HG02678 (cell line): ENCODE measurements at regions not wholly inside any gene's neighbourhood (a gene's known extent, or its start where the extent isn't known, plus 50 kb on each side); places are given as distances from the start of the nearest gene placed in this dataset.
"Not testable (repeated sequence)": the region's sequence is repeated elsewhere in the genome, so short reads cannot be mapped to it uniquely, and the experiment has no call there.

Source experiments
- ATAC-seq: cut with Tn5 transposase; IDR thresholded peaks from one replicate; pipeline ENCODE4 v1.9.1; 2021; ENCODE audit warnings: mild to moderate bottlenecking, moderate library complexity; ENCODE audit not compliant: unreplicated experiment

DNA sequence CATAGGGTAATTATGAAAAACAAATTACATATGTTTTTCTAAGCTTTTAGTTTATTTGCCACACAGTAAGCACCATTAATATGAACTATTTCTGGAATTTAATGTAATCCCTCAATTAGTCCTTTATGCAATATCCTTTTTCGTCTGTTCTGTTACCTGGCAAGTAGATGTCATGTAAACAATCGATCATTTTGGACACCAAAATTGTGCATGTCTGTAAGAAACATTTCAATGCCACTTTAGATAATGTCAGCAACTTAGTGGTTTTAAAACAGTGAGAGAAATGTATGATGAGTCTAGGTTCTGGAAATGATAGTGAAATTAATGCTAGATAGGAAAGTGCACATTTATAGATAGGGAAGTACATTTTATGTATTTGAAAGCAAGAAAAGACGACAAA is 986.6 kb downstream of the ZPLD1 start:
- ATAC-seq, result no peak

DNA sequence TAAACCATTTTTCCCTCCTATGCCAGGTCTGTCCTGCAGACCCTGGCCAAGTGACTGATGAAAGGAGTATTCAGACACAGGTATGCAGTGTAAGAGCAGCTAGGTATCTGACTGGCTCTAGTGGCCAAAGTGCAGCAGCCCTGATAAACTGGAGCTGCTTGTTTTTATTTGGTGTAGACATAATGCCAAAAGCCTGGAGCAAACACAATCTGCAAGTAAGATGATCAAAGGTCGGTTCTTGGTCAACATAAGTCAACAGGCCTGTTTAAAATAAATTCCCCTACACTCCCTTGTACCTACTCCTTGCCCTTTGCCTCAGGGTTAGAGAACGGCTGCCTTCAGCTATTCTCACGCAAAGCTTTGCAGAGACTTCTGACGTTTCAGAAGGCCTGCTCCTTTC is 1003.1 kb downstream of the ZPLD1 start:
- no peak for ATAC-seq

DNA sequence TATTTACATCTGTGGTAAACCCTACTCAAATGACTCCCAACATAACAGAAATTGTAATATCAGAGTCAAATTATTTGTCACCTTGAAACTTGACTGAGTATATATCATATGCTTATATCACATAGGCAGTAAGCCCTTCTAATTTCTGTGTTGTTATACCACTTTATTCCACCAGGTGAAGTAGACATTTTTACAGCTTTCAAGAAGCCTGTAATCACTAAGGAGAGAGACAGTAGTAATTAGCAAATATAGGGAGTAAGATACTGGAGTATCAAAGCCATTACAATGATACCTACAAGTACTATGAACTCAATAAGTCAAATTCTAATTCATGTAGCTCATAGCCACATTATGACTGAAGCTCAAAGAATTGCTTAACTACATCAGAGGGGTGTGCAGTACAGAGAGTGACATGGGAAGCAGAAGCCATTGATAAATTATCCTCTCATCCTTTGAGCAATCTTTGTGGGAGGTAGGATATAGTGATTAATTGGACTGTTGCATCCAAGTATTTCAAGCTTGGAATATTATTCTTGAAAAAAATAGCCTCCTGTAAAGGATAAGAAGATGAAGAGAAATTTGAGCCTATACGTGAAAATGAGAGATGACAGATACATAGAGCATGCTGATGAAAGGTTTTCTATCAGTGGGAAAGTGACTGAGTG is 1005.9 kb downstream of the ZPLD1 start:
- ATAC-seq, result peak; percentile 85

DNA sequence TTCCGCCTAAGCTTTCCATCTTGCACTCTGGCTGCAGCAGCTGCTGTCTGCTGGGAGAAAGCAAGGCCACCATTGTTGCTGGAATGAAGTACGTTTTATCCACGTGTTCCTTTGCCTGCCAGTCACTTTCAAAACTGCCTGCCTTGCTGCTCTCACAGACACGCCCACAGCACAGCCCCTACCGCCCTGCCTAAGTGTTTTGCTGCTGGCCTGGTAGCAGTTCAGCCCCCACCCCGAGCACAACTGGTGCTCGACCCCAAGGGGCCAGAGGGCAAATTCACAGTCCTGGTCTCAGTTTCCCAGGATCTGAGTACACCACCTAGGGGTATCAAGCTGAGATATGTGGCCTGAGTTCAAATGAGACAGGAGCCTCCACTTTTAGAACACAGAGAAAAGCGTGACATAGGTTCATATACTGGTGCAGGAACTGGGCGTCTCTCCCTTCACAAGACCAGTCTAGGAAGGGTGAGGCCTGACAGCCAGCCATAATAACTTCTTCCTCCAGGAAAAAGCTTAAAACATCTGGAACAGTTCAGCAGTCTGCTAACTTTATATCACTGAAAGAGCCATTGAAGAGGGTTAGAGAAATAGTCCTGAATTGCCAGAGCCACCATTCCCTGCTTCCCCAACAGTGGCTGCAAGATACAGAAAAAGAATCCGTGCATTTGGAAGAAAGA is 1012.3 kb downstream of the ZPLD1 start:
- ATAC-seq, result no peak

DNA sequence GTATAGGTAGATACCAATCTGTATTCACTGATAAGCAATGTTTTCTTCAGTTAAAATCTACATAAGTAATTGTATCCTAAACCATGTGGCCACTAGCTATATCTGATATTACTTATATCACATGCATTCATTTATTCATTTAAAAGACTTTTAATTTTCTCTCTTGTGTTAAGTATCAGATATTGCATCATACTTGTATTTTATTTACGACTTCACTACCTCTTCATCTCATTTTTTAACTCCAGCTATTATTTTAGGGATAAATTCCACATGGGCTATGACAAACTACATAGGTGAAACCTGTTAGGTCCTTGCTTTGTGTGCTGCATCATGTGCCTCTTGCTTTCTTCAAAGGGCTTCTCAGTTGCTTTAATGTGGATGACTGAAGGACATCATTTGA is 1018.3 kb downstream of the ZPLD1 start:
- no peak for ATAC-seq

DNA sequence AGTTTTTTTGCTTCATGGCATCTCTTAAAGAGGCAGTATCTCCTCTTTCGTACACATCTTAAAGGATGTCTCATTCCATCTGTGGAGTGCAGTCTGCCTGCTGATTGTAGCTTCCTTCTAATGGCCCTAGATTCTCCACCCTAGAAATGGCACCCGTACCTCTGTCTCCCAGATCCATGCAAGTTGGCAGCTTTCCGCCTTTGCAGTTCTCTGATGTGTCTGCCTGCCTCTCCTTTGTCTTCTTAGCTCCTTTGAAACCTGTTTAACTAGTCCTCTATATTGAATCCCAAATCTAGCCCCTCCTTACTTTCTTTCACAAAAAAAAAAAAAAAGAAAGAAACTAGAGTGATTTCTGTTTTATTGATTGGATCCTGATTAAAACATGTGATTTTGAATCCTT is 1025.0 kb downstream of the ZPLD1 start:
- no peak for ATAC-seq

DNA sequence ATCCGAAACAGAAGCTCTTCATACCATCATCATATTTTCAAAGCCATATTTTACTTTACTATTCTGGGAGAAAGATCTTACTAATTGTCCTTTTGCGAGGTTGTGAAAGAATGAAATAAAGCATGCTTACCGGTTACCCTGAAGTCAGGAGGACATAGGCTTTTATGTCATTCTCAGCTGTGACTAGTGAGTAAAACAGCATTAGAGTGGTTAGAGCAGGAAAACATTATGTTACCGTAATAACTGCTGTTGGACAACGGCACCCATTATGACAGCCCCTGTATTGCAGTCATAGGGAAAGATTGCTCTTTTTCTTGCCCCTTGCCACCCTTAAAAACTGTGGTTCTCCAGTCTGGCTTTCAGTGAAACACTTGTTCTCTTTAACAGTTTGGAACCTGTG is 1035.7 kb downstream of the ZPLD1 start:
- ATAC-seq, result no peak

DNA sequence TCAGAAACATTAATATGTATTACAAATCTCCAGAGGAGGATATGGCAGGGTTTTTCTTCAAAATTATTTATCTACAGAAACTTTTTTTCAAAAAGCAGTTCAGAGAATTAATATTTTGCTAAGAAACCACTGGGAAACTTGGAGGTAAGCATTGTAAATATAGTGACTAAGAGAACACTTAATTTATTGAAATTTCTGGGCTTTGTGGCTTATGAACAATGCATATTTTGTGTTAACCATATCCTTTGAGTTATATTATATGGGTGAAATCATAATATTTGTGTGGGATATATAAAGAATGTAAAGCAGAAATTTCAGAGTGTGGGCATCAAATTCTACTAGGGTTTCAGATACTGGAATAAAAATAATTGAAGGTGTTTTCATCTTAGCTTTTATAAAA is 1059.2 kb downstream of the ZPLD1 start:
- ATAC-seq, result no peak

DNA sequence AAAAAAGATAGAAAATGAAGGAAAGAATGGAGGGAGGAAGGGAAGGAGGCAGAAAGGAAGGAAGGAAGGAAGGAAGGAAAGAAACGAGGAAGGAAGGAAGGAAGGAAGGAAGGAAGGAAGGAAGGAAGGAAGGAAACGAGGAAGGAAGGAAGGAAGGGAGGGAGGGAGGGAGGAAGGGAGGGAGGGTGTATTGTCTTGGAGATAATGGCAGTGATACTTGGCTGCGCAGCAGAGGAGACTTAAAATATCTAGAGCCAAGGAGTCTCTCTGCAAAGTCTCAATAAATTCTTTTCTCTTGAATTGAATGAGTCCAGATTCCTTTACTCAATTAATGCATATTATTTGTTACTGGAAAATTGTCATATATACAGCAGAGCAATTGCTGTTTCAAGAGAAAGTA is 1059.7 kb downstream of the ZPLD1 start:
- ATAC-seq, result no peak

DNA sequence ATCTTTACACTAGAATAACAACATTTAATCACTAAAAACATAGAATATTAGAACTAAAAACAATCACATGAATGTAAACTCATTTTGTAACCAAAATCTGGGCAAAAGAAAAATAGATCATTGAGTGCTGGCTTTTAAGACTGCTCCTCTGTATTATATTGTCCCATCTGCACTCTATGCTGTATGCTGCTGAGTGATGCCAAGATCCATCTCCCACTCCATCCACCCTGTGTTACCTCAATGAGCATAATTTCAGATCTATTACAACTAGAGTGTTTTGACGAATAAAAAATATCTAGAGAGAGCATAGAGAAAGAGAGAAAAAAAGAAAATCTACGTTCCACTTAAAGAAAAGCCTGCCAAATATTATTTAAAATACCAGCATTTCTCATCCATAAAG is 1060.4 kb downstream of the ZPLD1 start:
- no peak for ATAC-seq

DNA sequence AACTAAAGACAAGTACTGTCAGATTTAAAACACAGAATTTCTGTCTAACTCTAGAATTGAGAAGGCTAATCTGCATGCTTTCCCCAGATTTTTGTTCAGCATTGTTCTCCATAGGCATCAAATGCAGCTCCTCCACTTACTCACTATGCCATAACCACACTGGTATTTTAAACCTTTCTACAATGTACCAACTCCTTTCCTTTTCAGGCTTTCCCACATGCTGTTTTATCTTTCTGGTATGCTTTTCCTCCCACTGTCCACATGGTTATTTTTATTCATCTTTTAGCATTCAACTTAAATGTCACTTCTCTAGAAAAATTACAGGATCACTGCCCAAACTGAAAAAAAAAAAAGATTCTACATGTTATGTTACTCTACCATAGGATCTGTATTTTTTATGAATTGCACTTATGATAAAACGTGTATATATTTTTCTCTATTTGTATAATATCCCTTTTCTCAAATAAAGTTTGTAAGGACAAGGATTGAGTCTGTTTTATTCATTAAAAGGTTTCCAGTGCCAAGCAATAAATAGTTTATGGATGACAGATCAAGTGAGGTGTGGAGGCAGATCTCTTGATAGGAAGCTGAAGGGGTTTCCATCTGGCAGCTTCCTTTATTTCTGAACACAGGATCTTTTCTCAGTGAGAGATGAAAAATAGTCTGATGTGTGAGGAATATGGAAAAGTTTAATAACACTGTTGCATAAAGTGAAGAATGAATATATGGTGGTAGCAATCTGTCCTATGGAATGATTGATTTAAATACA is 1064.5 kb downstream of the ZPLD1 start:
- no peak for ATAC-seq

DNA sequence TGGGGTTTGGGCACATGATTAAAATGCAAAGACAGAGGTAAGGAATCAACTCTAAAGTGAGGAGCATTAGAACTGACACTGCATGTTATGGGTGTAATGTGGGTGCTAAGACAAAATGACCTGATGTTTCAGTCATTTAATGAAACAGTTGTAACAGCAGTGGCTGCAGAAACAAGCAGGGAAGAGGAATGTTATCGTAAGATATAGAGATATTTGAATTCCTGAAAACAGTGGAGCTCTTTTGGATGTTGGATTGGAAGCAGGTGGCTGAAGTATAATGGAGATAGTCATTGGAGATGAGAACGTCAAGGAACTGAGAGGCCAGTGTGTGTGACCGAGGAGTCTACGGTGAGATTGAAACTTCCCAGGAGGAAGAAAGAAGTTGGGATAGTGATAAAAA is 1065.2 kb downstream of the ZPLD1 start:
- no peak for ATAC-seq

DNA sequence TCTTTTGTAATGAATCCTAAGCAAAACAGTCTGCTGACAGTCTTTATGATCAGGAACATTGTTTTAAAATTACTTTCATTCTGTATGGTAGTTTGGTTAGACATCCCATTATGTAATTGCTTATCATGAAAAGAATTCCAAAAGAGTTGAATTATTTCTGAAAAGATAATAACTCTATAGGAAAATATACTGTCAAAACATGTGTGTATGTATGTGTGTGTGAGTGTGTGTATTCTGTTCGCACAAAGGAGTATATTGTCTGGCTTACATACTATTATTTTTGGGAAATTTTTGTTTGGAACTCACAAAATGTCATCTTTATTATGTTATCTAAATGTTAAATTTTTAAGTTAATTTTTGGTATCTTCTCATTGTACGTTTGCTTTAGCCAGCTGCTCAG is 1075.9 kb downstream of the ZPLD1 start:
- ATAC-seq, result no peak

DNA sequence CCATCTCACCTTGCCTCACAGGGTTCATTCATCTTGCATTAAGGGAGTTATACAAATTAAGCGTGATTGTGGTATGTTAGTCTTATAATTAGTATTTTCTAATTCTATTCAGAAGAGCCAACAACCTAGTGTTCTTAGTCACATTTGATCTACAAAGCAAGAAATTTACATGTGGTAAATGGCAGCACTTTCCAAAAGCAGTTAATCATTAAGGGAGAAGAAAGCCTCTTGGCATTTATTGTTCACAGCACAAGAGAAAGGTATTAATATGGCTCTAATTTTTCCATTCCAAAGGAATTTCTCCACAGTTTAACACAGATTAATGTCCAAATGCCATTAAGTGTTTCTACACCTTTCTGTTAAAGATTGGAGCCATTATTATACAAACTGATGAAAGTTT is 1077.1 kb downstream of the ZPLD1 start:
- peak; percentile 53 for ATAC-seq

DNA sequence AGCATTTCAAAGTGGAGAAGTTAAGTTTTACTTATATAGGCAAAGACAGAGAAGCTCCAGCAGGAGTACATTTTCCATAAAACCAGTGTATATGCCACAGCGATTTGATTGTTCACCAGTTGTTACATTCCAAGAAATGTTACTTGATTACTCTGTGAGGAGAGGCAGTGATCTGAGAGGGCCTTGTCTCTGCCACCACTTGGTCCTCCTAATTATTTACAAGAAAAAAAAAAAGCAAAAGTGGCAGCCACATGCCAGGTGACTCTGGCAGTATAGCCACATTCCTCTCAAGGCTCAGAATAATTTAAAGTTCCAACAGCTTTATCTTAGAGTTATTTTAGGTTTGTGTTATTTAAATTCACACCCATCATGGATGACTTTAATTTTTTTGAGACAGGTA is 1077.8 kb downstream of the ZPLD1 start:
- ATAC-seq, result no peak

DNA sequence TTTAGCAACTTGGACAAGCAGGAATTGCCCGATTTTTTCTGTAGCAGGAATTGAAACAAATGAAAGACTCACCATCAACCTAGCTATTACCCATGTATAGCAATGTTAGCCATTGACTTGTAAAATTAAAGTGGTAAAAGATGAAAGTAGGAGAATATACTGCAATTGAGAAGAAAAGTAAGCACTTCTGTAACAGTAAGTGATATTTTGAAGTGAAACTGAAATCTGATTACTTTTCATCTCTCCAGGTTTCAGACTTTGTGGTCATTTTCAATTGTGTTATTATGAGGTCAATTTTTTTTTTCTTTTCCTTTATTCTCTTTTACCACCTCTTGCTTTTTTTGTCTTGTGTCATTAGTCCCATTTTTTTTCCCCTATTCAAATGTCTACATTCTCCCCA is 1078.2 kb downstream of the ZPLD1 start:
- ATAC-seq, result no peak

DNA sequence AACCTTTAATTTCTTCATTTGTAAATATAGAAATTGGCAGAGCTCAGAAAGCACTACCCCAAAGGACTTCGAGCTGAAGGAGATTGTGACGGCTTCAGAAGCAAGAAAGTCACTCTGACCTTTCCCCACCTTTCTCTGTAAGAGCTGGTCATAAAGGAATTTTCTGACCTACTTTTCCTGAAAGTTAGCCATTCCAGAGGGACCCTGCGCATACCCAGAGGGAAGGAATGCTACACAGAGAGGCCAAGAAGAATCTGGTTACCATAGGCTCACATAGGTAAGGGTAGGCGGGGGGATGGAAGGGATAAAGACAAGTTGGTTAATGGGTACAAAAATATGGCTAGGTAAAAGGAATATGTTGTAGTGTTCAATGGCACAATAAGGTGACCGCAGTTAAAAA is 1080.3 kb downstream of the ZPLD1 start:
- no peak for ATAC-seq

DNA sequence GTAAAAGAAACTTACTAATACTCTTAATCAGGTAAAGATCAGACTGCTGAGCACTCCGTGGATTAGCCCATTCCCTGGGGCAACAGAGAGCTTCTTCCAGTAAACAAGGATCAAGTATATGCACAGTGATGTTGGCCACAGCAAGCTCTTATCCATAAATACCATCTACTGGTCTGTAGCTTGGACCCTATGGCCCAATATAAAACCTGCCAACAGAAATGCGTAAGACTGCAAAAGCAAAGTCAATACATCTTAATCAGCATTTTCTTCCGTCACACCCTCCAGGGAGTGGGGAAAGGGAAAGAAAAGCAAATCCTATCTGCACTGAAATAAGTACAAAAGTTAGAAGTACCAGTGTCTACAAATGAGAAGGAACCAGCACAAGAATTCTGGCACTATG is 1082.1 kb downstream of the ZPLD1 start:
- no peak for ATAC-seq

DNA sequence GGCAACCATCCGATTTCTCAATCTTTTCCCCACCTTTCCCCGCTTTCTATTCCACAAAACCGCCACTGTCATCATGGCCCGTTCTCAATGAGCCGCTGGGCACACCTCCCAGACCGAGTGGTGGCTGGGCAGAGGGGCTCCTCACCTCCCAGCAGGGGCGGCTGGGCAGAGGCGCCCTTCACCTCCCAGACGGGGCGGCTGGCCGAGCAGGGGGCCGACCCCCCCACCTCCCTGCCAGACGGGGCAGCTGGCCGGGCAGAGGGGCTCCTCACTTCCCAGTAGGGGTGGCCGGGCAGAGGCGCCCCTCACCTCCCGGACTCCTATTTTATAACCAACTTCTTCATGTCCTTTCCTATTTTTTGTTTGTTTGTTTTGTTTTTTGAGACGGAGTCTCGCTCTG is 1096.5 kb downstream of the ZPLD1 start:
- not testable (repeated sequence) for ATAC-seq

DNA sequence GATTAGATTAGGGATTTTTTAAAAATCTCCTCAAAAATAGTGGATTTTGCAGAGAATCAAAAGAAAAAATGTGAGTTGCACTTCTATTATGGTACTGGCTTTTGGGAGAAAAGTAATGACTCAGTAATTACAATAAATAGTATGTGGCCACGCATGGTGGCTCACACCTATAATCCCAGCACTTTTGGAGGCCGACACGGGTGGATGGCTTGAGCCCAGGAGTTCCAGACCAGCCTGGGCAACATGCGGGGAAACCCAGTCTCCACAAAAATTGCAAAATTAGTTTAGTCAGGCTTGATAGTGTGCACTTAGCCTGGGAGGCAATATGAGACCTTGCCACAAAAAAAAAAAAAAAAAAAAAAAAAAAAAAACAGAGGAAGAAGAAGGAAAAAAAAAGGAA is 1098.2 kb downstream of the ZPLD1 start:
- ATAC-seq, result no peak

DNA sequence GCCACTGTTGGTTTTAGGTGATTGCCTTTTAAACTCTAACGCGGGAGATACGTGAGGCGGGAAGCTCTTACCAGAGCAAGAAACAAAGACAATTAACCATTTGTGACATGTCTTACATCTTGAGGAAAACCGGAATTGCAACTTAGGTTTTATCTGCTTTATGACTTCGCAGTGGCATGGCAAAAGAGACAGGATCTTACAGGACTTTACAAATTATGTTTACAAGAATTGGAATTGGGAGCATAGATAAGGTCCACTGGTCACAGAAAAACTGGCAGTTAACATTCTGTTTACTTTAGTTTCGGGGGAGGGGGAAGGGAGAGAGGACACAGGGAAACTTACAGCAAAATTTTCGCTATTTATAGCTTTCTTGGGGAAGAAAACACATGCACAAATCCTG is 1119.6 kb downstream of the ZPLD1 start:
- ATAC-seq, result no peak

DNA sequence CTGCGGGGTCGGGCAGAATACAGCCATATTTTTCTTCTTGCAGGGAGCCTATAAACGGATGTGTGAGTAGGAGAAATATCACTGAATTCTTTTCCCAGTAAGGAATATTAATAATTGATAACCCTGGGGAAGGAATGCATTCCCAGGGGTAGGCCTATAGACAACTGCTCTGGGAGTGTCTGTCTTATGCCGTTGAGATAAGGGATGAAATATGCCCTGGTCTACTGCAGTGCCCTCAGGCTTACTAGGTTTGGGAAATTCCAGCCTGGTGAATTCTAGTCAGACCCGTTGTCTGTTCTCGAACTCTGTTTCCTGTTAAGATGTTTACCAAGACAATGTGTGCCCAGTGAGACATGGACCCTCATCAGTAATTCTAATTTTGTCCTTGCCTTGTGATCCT is 1129.3 kb downstream of the ZPLD1 start:
- not testable (repeated sequence) for ATAC-seq
